Trophoblast cell (in vitro differentiated cells and primary cell): ENCODE measurements at regions not wholly inside any gene's neighbourhood (a gene's known extent, or its start where the extent isn't known, plus 50 kb on each side); places are given as distances from the start of the nearest gene placed in this dataset.

Source experiments
- DNase-seq, 2 donors: peaks; one replicate each; pipeline ENCODE4 v3.0.0-alpha.2; 2016
- H2AFZ ChIP-seq: 2 replicates; pipeline ENCODE4 v1.6.1; 2013; ENCODE audit warnings: low read length, moderate library complexity, mild to moderate bottlenecking; ENCODE audit not compliant: insufficient read depth, poor library complexity
- H2AK5ac ChIP-seq: 2 replicates; pipeline ENCODE4 v1.6.1; 2013; ENCODE audit warnings: mild to moderate bottlenecking, low read length
- H2BK120ac ChIP-seq: 2 replicates; pipeline ENCODE4 v1.6.1; 2013; ENCODE audit warnings: low read length, mild to moderate bottlenecking, moderate library complexity; ENCODE audit not compliant: insufficient read depth, poor library complexity
- H2BK12ac ChIP-seq: 2 replicates; pipeline ENCODE4 v1.6.1; 2013; ENCODE audit warnings: mild to moderate bottlenecking, low read length, moderate library complexity
- H2BK5ac ChIP-seq: 2 replicates; pipeline ENCODE4 v1.6.1; 2013; ENCODE audit warnings: low read length, low read depth, moderate library complexity, mild to moderate bottlenecking; ENCODE audit not compliant: poor library complexity
- H3K14ac ChIP-seq: 2 replicates; pipeline ENCODE4 v1.6.1; 2013; ENCODE audit warnings: mild to moderate bottlenecking, low read length
- H3K18ac ChIP-seq: 2 replicates; pipeline ENCODE4 v1.6.1; 2013; ENCODE audit warnings: mild to moderate bottlenecking, low read length
- H3K23ac ChIP-seq: 2 replicates; pipeline ENCODE4 v1.6.1; 2013; ENCODE audit warnings: low read length
- H3K27ac ChIP-seq: 2 replicates; pipeline ENCODE4 v1.5.1; 2013; ENCODE audit warnings: low read depth, mild to moderate bottlenecking, inconsistent platforms, low read length, moderate library complexity
- H3K27me3 ChIP-seq: 2 replicates; pipeline ENCODE4 v1.6.1; 2013; ENCODE audit warnings: inconsistent platforms, mild to moderate bottlenecking, low read length, moderate library complexity; ENCODE audit not compliant: insufficient read depth
- H3K36me3 ChIP-seq, 2 experiments: 1 replicate in 1 of 2; 2 replicates in 1 of 2; pipeline ENCODE4 v1.6.1; 2013; ENCODE audit warnings: low read length in 2 of 2, mild to moderate bottlenecking in 2 of 2, moderate library complexity in 1 of 2; ENCODE audit not compliant: insufficient read depth in 2 of 2, control insufficient read depth in 1 of 2
- H3K4ac ChIP-seq: 2 replicates; pipeline ENCODE4 v1.6.1; 2013; ENCODE audit warnings: low read depth, mild to moderate bottlenecking, low read length, moderate library complexity
- H3K4me1 ChIP-seq, 2 experiments: 1 replicate in 1 of 2; 2 replicates in 1 of 2; pipeline ENCODE4 v1.6.1; 2013; ENCODE audit warnings: low read length in 2 of 2, mild to moderate bottlenecking in 2 of 2, moderate library complexity in 1 of 2; ENCODE audit not compliant: insufficient read depth in 2 of 2, control insufficient read depth in 1 of 2
- H3K4me2 ChIP-seq: 2 replicates; pipeline ENCODE4 v1.6.1; 2013; ENCODE audit warnings: inconsistent platforms, mild to moderate bottlenecking, low read length, moderate library complexity
- H3K4me3 ChIP-seq: 2 replicates; pipeline ENCODE4 v1.5.1; 2013; ENCODE audit warnings: mild to moderate bottlenecking, low read depth, low read length, inconsistent platforms
- H3K79me1 ChIP-seq: one replicate; pipeline ENCODE4 v1.6.1; 2013; ENCODE audit warnings: low read length
- H3K79me2 ChIP-seq: 2 replicates; pipeline ENCODE4 v1.6.1; 2013; ENCODE audit warnings: low read length, mild to moderate bottlenecking; ENCODE audit not compliant: control insufficient read depth, insufficient read depth, poor library complexity
- H3K9ac ChIP-seq: 2 replicates; pipeline ENCODE4 v1.6.1; 2013; ENCODE audit warnings: mild to moderate bottlenecking, low read length
- H3K9me3 ChIP-seq: 2 replicates; pipeline ENCODE4 v1.6.1; 2013; ENCODE audit warnings: low read depth, mild to moderate bottlenecking, control low read depth, inconsistent platforms, low read length; ENCODE audit not compliant: insufficient read depth
- H4K12ac ChIP-seq: 2 replicates; pipeline ENCODE4 v1.6.1; 2013; ENCODE audit warnings: low read depth, mild to moderate bottlenecking, low read length, moderate library complexity
- H4K8ac ChIP-seq: 2 replicates; pipeline ENCODE4 v1.6.1; 2013; ENCODE audit warnings: low read depth, mild to moderate bottlenecking, low read length, moderate library complexity
- H4K91ac ChIP-seq: one replicate; pipeline ENCODE4 v1.6.1; 2013; ENCODE audit warnings: low read depth, mild to moderate bottlenecking, low read length, moderate library complexity
- WGBS: extraction: QIAGEN DNeasy Blood & Tissue Kit; methylation state at CpG from one replicate; pipeline ENCODE4 v1.1.7; 2013; ENCODE audit warnings: missing lambda C conversion rate; ENCODE audit not compliant: insufficient read length, insufficient coverage; ENCODE audit errors: extremely low coverage; 5-methylcytosine and 5-hydroxymethylcytosine counted together

DNA sequence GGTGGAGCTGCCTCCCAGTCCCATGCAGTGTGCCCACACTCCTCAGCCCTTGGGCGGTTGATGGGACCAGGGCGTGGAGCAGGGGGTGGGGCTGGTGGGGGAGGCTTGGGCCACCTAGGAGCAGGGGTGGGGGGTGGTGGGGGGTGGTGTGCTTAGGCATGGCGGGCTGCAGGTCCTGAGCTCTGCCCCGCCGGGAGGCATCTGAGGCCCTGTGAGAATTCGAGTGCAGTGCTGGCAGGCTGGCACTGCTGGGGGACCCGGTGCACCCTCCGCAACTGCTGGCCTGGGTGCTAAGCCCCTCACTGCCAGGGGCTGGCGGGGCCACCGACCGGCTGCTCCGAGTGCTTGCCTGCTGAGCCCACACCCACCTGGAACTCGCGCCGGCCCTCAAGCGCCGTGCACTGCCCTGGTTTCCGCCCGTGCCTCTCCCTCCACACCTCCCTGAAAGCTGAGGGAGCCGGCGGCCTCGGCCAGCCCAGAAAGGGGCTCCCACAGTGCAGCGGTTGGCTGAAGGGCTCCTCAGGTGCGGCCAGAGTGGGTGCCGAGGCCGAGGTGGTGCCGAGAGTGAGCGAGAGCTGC, 59.6 kb upstream of the PRL start:
- H3K79me2 ChIP-seq: no peaks in the 10 kb centered on the region

DNA sequence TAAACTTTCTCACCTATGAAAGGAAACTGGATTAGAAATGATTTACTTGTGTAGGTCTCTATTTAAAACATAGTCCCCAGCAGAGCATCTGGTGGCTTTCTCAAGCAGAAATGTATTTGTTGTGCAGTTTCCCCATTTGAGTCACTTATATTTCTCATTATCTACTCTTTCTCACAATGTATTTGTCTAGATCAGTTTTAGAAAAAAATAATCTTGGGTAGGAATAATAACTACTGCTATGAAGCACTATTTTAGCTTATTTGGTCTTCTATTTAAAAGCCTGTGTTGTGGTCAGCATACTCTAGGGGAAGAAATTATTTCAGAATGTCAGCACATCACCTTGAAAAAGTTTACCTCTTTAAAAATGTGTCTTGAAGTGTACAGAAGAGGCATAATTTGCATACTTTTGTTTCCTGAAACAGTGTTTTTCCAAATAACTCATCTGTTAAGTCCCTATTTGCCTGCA, 60.9 kb upstream of the PRL start:
- no peaks in the 10 kb centered on the region for H3K27me3 ChIP-seq
- no peak overlapping the region for H2BK5ac ChIP-seq

More for the DNA sequence above, 59.6 kb upstream of the PRL start:
- Histone ChIP-seq H4K91ac (no peak overlapping the region), H3K18ac (no peak overlapping the region), H3K14ac (no peak overlapping the region), H4K8ac (no peak overlapping the region), H4K12ac (no peak overlapping the region), H3K4me1 (no peaks in the 10 kb centered on the region), H3K27ac (no peak overlapping the region), H2BK120ac (no peak overlapping the region), H3K9me3 (no peaks in the 10 kb centered on the region), H3K36me3 (no peaks in the 10 kb centered on the region), H2BK12ac (no peak overlapping the region), H3K23ac (no peak overlapping the region), H2BK5ac (no peak overlapping the region), H3K4ac (no peak overlapping the region), H3K79me1 (no peaks in the 10 kb centered on the region), H2AFZ (no peak overlapping the region), H3K4me3 (no peak overlapping the region), H3K4me2 (no peak overlapping the region), H3K27me3 (no peaks in the 10 kb centered on the region), H2AK5ac (no peak overlapping the region), H3K9ac (no peak overlapping the region)
- WGBS: no CpG with 5 or more reads among the region's 28 CpGs
- DNase-seq: no peak

DNA sequence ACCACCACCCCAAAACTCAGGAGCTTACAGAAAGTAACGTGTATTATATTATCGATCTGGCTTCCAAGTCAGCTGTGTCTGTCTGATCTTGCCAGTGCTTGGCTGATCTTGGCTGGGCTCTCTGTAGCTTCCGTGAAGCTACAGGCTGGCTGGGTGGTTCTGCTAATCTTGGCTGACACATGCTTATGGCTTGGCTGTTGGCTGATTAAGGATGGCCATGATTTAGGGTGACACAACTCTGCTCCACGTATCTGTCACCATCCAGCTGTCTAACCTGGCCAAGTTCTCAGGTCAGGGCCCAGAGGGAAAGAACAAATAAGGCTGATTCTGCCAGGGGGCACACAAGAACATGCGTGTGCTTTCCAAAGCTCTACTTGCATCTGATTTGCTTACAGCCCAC, 64.7 kb upstream of the PRL start:
- Histone ChIP-seq H2AK5ac (no peak overlapping the region), H3K14ac (no peak overlapping the region), H3K79me2 (no peaks in the 10 kb centered on the region), H3K9me3 (peaks cover 2% of the 10 kb centered on the region), H3K36me3 (no peaks in the 10 kb centered on the region), H3K4me1 (peaks cover 0 to 5% of the 10 kb centered on the region in 2 experiments), H4K91ac (no peak overlapping the region), H3K79me1 (no peaks in the 10 kb centered on the region), H3K4ac (no peak overlapping the region), H2BK5ac (no peak overlapping the region), H3K4me2 (no peak overlapping the region), H3K4me3 (no peak overlapping the region), H2BK120ac (no peak overlapping the region), H2BK12ac (no peak overlapping the region), H4K8ac (no peak overlapping the region), H3K18ac (no peak overlapping the region), H3K23ac (no peak overlapping the region), H2AFZ (no peak overlapping the region), H3K27ac (no peak overlapping the region), H3K9ac (no peak overlapping the region), H3K27me3 (no peaks in the 10 kb centered on the region), H4K12ac (no peak overlapping the region)
- no peak for DNase-seq
- WGBS: no CpG with 5 or more reads among the region's 5 CpGs

More for the DNA sequence above, 60.9 kb upstream of the PRL start:
- Histone ChIP-seq H3K18ac (no peak overlapping the region), H3K14ac (no peak overlapping the region), H3K36me3 (no peaks in the 10 kb centered on the region), H3K9ac (no peak overlapping the region), H3K79me2 (no peaks in the 10 kb centered on the region), H2AK5ac (no peak overlapping the region), H3K9me3 (peaks cover 2% of the 10 kb centered on the region), H2BK120ac (no peak overlapping the region), H2BK12ac (no peak overlapping the region), H3K4ac (no peak overlapping the region), H3K4me3 (no peak overlapping the region), H4K8ac (no peak overlapping the region), H3K4me1 (no peaks in the 10 kb centered on the region), H3K23ac (no peak overlapping the region), H3K79me1 (no peaks in the 10 kb centered on the region), H4K91ac (no peak overlapping the region), H2AFZ (no peak overlapping the region), H3K4me2 (no peak overlapping the region), H4K12ac (no peak overlapping the region), H3K27ac (no peak overlapping the region)
- DNase-seq: no peak

DNA sequence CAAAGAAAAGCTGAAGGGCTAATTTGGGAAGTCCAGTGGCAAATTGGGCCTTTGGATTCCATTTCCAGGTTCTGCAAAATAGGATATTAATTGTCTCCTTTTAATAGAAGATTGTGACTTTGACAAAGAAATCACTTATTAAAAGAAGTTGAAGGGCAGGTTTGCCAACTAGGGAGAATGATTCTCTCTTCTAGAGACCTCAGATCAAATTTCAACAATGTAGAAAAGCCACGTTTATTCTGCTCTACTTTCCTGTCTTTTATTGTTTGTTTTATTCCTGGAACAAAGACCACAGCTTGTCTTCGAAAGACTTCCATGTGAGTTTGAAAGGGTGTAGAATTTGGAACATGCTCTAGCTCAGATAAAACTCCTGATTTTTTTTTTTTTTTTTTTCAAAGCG, 65.5 kb upstream of the PRL start:
- no peak overlapping the region for H3K4me3 ChIP-seq
- no peak overlapping the region for H4K8ac ChIP-seq
- no peak overlapping the region for H4K12ac ChIP-seq
- no peak overlapping the region for H3K27ac ChIP-seq
- peaks cover 2% of the 10 kb centered on the region for H3K9me3 ChIP-seq
- H3K79me2 ChIP-seq: no peaks in the 10 kb centered on the region
- no peak overlapping the region for H2AK5ac ChIP-seq
- H3K79me1 ChIP-seq: no peaks in the 10 kb centered on the region
- H3K23ac ChIP-seq: no peak overlapping the region
- no peak overlapping the region for H2BK12ac ChIP-seq
- no peak overlapping the region for H3K18ac ChIP-seq
- H2BK5ac ChIP-seq: no peak overlapping the region
- H3K4ac ChIP-seq: no peak overlapping the region
- H3K36me3 ChIP-seq: no peaks in the 10 kb centered on the region
- H3K4me1 ChIP-seq: peaks cover 0 to 5% of the 10 kb centered on the region in 2 experiments
- H3K4me2 ChIP-seq: no peak overlapping the region
- no peak overlapping the region for H4K91ac ChIP-seq
- no CpG with 5 or more reads among the region's 3 CpGs for WGBS
- no peak overlapping the region for H3K14ac ChIP-seq
- no peak overlapping the region for H2AFZ ChIP-seq
- no peak for DNase-seq
- H3K27me3 ChIP-seq: no peaks in the 10 kb centered on the region
- H2BK120ac ChIP-seq: no peak overlapping the region
- H3K9ac ChIP-seq: no peak overlapping the region
